Sigmoid colon (tissue), 6 donors: ENCODE measurements at regions not wholly inside any gene's neighbourhood (a gene's known extent, or its start where the extent isn't known, plus 50 kb on each side); places are given as distances from the start of the nearest gene placed in this dataset.

Experiments used
- DNase-seq: peaks from one replicate; pipeline ENCODE4 v3.0.0-alpha.2; 2019
- H3K27ac ChIP-seq, 4 donors: fragments of 200-600 bp; sonication (generic); one replicate each; pipeline ENCODE4 v1.5.1; 2016 to 2019; ENCODE audit warnings: mild to moderate bottlenecking in 1 of 4
- H3K27me3 ChIP-seq, 3 donors: fragments of 200-600 bp; sonication (generic); one replicate each; pipeline ENCODE4 v1.5.1; 2019; ENCODE audit warnings: mild to moderate bottlenecking in 1 of 3
- H3K36me3 ChIP-seq, 4 donors: fragments of 200-600 bp; sonication (generic); one replicate each; pipeline ENCODE4 v1.5.1; 2016 to 2019
- H3K4me1 ChIP-seq, 4 donors: fragments of 200-600 bp; sonication (generic); one replicate each; pipeline ENCODE4 v1.5.1; 2017 to 2019
- H3K4me3 ChIP-seq, 4 donors: fragments of 200-600 bp; sonication (generic); one replicate each; pipeline ENCODE4 v1.5.1; 2017 to 2019; ENCODE audit warnings: mild to moderate bottlenecking in 2 of 4, moderate library complexity in 1 of 4
- H3K9me3 ChIP-seq, 4 donors: fragments of 200-600 bp in 3 of 4; sonication (generic) in 3 of 4; one replicate each; pipeline versions ENCODE4 v1.5.1 to v1.6.1; 2013 to 2019
- CTCF ChIP-seq, 4 experiments: fragments of 450-650 bp in 3 of 4; fragments of 200-600 bp in 1 of 4; IDR thresholded peaks; one replicate each; pipeline ENCODE4 v1.5.1; 2016 to 2019; ENCODE audit warnings: antibody characterized with exemption in 4 of 4, mild to moderate bottlenecking in 3 of 4, moderate library complexity in 2 of 4
- EP300 ChIP-seq, 4 donors: sonication (generic); formaldehyde crosslinking; IDR thresholded peaks; one replicate each; pipeline ENCODE4 v1.6.1; 2017; ENCODE audit warnings: antibody characterized with exemption in 4 of 4
- POLR2A ChIP-seq, 2 donors: fragments of 450-650 bp; IDR thresholded peaks; one replicate each; pipeline ENCODE4 v1.6.1; 2016; ENCODE audit warnings: antibody characterized with exemption in 2 of 2, mild to moderate bottlenecking in 2 of 2, moderate library complexity in 2 of 2
- POLR2AphosphoS5 ChIP-seq, 4 donors: sonication (generic); formaldehyde crosslinking; IDR thresholded peaks; one replicate each; pipeline ENCODE4 v1.6.1; 2017; ENCODE audit warnings: antibody characterized with exemption in 4 of 4
- WGBS, 2 donors: extraction: QIAGEN DNeasy Blood & Tissue Kit; methylation state at CpG; one replicate each; pipeline ENCODE4 v1.1.7; 2013; 5-methylcytosine and 5-hydroxymethylcytosine counted together
- intact Hi-C: fragments of 100-400 bp; cut with DNase I; formaldehyde crosslinking; loops from one replicate; pipeline ENCODE4 v1.15.1; 2023
- donor health status: healthy with polysubstance abuse.
- donor health status: healthy.

- no peaks in the 10 kb centered on the region for H3K36me3 ChIP-seq
- H3K4me1 ChIP-seq, result no peaks in the 10 kb centered on the region
- H3K4me3 ChIP-seq, result no peak overlapping the region
- H3K9me3 ChIP-seq, result no peaks in the 10 kb centered on the region
- H3K27me3 ChIP-seq, result no peaks in the 10 kb centered on the region
- no peak for DNase-seq
- intact Hi-C loops, result no loop called here
- no peak overlapping the region for H3K27ac ChIP-seq
- WGBS, 2 donors, result 82 to 83% methylated on average over 3 of the region's 3 CpGs
- TF ChIP-seq EP300 (IDR thresholded peaks at IDR 0.05) (no peak), POLR2A (IDR thresholded peaks at IDR 0.05) (no peak), POLR2AphosphoS5 (IDR thresholded peaks at IDR 0.05) (no peak), CTCF (IDR thresholded peaks at IDR 0.05) (no peak)
Observed at GRCh38 chr12:25838007-25838406, 120.5 kb upstream of the RASSF8 start.

DNA sequence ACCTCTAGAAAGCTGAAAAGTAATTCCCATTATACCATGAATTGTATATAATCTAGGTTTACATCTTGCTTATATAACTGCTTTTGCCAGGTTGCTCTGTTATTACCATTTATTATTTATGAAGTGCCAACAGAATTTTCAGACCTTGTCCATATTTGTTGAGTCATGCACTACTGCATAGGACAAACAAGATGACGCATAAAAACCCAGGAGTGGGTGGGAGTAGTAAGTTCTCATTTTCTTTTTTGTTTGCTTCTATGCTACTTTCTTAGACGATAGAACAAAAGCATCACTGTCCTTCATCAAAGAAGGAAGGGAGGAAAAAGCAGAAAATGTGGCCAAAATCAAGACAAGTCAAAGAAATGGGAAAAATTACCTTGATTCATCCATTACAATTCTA is 119.0 kb upstream of the RASSF8 start:
- H3K36me3 ChIP-seq, result no peaks in the 10 kb centered on the region
- no peaks in the 10 kb centered on the region for H3K27me3 ChIP-seq
- no peak overlapping the region for H3K27ac ChIP-seq
- WGBS, 2 donors, result 60 to 64% methylated on average over 2 of the region's 2 CpGs
- TF ChIP-seq CTCF (IDR thresholded peaks at IDR 0.05), result no peak
- H3K4me3 ChIP-seq, result no peak overlapping the region
- no peaks in the 10 kb centered on the region for H3K4me1 ChIP-seq
- intact Hi-C loops, result no loop called here
- no peaks in the 10 kb centered on the region for H3K9me3 ChIP-seq
- DNase-seq, result no peak

- no peaks in the 10 kb centered on the region for H3K4me1 ChIP-seq
- H3K27ac ChIP-seq, result no peak overlapping the region
- no peak for DNase-seq
- TF ChIP-seq CTCF (IDR thresholded peaks at IDR 0.05) (no peak), POLR2A (IDR thresholded peaks at IDR 0.05) (no peak), POLR2AphosphoS5 (IDR thresholded peaks at IDR 0.05) (no peak), EP300 (IDR thresholded peaks at IDR 0.05) (no peak)
- no peaks in the 10 kb centered on the region for H3K27me3 ChIP-seq
- no peaks in the 10 kb centered on the region for H3K9me3 ChIP-seq
- 80 to 84% methylated on average over 10 of the region's 10 CpGs for WGBS, 2 donors
- no peaks in the 10 kb centered on the region for H3K36me3 ChIP-seq
- intact Hi-C loops, result no loop called here
- no peak overlapping the region for H3K4me3 ChIP-seq
Observed at GRCh38 chr12:25840678-25841465, 117.6 kb upstream of the RASSF8 start.

DNA sequence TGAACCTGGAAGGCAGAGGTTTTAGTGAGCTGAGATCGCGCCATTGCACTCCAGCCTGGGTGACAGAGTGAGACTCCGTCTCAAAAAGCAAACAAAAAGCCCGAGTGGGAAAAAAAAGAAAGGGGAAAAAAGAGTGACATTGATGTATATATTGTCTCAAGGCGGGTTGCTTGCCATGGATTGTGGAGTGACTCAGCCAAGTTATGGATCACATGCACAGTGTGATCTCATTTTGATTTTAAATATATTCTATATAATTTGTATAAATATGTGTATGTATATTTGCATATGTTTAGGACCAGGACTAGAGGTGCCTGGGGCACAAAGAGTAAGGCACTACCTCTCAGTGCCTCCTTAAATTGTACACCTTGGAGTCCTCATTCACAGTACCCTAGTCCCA is 116.2 kb upstream of the RASSF8 start:
- Histone ChIP-seq H3K27ac (no peak overlapping the region), H3K4me3 (no peak overlapping the region), H3K36me3 (no peaks in the 10 kb centered on the region), H3K27me3 (no peaks in the 10 kb centered on the region), H3K9me3 (no peaks in the 10 kb centered on the region), H3K4me1 (no peaks in the 10 kb centered on the region)
- intact Hi-C loops, result no loop called here
- TF ChIP-seq EP300 (IDR thresholded peaks at IDR 0.05), result no peak
- no peak for TF ChIP-seq CTCF (IDR thresholded peaks at IDR 0.05)
- no peak for TF ChIP-seq POLR2AphosphoS5 (IDR thresholded peaks at IDR 0.05)
- no peak for TF ChIP-seq POLR2A (IDR thresholded peaks at IDR 0.05)
- 67 to 76% methylated on average over 5 of the region's 5 CpGs for WGBS, 2 donors
- no peak for DNase-seq

GRCh38 chr12:25843976-25844375 is 114.5 kb upstream of the RASSF8 start:
- TF ChIP-seq POLR2AphosphoS5 (IDR thresholded peaks at IDR 0.05) (no peak), EP300 (IDR thresholded peaks at IDR 0.05) (no peak), POLR2A (IDR thresholded peaks at IDR 0.05) (no peak), CTCF (IDR thresholded peaks at IDR 0.05) (no peak)
- no peak for DNase-seq
- WGBS, 2 donors, result 46 to 54% methylated on average over 2 of the region's 2 CpGs
- no peak overlapping the region for H3K4me3 ChIP-seq
- intact Hi-C loops, result no loop called here
- H3K27ac ChIP-seq, result no peak overlapping the region
- H3K36me3 ChIP-seq, result no peaks in the 10 kb centered on the region
- no peaks in the 10 kb centered on the region for H3K9me3 ChIP-seq
- H3K27me3 ChIP-seq, result no peaks in the 10 kb centered on the region
- no peaks in the 10 kb centered on the region for H3K4me1 ChIP-seq
